Gastrocnemius medialis (tissue), 4 donors: ENCODE measurements at regions not wholly inside any gene's neighbourhood (a gene's known extent, or its start where the extent isn't known, plus 50 kb on each side); places are given as distances from the start of the nearest gene placed in this dataset.

ENCODE experiments used
- ATAC-seq, 2 donors: fragments of 150-250 bp; one replicate each; pipeline ENCODE4 v1.9.1; 2016
- DNase-seq, 2 donors: peaks; one replicate each; pipeline ENCODE4 v3.0.0-alpha.2; 2019
- H3K27ac ChIP-seq, 4 donors: fragments of 200-600 bp; sonication (generic); 1 replicate in 1 of 4; 2 replicates in 3 of 4; pipeline ENCODE4 v1.5.1; 2016 to 2018; ENCODE audit warnings: mild to moderate bottlenecking in 2 of 4, moderate library complexity in 1 of 4
- H3K27me3 ChIP-seq, 3 donors: fragments of 200-600 bp; sonication (generic) in 2 of 3; 1 replicate in 1 of 3; 2 replicates in 2 of 3; pipeline versions ENCODE4 v1.5.1 to v1.6.0; 2016 to 2019; ENCODE audit warnings: mild to moderate bottlenecking in 1 of 3, moderate library complexity in 1 of 3
- H3K36me3 ChIP-seq, 2 donors: fragments of 200-600 bp; sonication (generic) in 1 of 2; one replicate each; pipeline ENCODE4 v1.5.1; 2017 to 2018
- H3K4me1 ChIP-seq, 2 donors: fragments of 200-600 bp; sonication (generic) in 1 of 2; one replicate each; pipeline ENCODE4 v1.5.1; 2016 to 2017; ENCODE audit warnings: mild to moderate bottlenecking in 2 of 2
- H3K4me3 ChIP-seq, 4 donors: fragments of 200-600 bp; sonication (generic) in 3 of 4; 1 replicate in 1 of 4; 2 replicates in 3 of 4; pipeline ENCODE4 v1.5.1; 2016 to 2019; ENCODE audit warnings: mild to moderate bottlenecking in 2 of 4
- H3K9me3 ChIP-seq, 3 donors: fragments of 200-600 bp; sonication (generic) in 2 of 3; 1 replicate in 1 of 3; 2 replicates in 2 of 3; pipeline ENCODE4 v1.5.1; 2016 to 2019
- CTCF ChIP-seq, 5 experiments: fragments of 450-650 bp in 3 of 5; fragments of 200-600 bp in 2 of 5; sonication (generic) in 2 of 5; IDR thresholded peaks in 4 of 5; conservative IDR thresholded peaks in 1 of 5; 1 replicate in 4 of 5; 2 replicates in 1 of 5; pipeline ENCODE4 v1.5.1; 2016 to 2019; ENCODE audit warnings: antibody characterized with exemption in 5 of 5, mild to moderate bottlenecking in 3 of 5, moderate library complexity in 3 of 5
- POLR2A ChIP-seq, 2 donors: fragments of 450-650 bp; IDR thresholded peaks; one replicate each; pipeline ENCODE4 v1.6.1; 2017; ENCODE audit warnings: antibody characterized with exemption in 2 of 2, mild to moderate bottlenecking in 2 of 2, moderate library complexity in 2 of 2
- in situ Hi-C, 4 donors: fragments of 200-750 bp; cut with MboI; loops; one replicate each; pipeline versions ENCODE4 v1.15.0 to v1.8.0; 2017; ENCODE audit warnings: low sequenced_read_pairs in 4 of 4
- intact Hi-C: fragments of 100-400 bp; cut with DNase I; formaldehyde crosslinking; loops from one replicate; pipeline ENCODE4 v1.15.1; 2023; ENCODE audit warnings: low total_unique reads

GRCh38 chr18:9025091-9025838, 77.2 kb upstream of the NDUFV2 start:
- intact Hi-C loops (no loop called here), in situ Hi-C loops (no loop called here)
- DNase-seq (no peak), ATAC-seq (no peak)
- no peak for TF ChIP-seq POLR2A (IDR thresholded peaks at IDR 0.05)
- TF ChIP-seq CTCF (IDR thresholded peaks at IDR 0.05 in 4 of 5, conservative IDR thresholded peaks at IDR 0.05 in 1 of 5): no peak
- no peaks in the 10 kb centered on the region for H3K36me3 ChIP-seq
- no peak overlapping the region for H3K27ac ChIP-seq
- no peaks in the 10 kb centered on the region for H3K27me3 ChIP-seq
- no peaks in the 10 kb centered on the region for H3K4me1 ChIP-seq
- no peak overlapping the region for H3K4me3 ChIP-seq
- no peaks in the 10 kb centered on the region for H3K9me3 ChIP-seq

GRCh38 chr18:9029131-9029530, 73.4 kb upstream of the NDUFV2 start:
- H3K4me3 ChIP-seq: no peak overlapping the region
- no peak overlapping the region for H3K27ac ChIP-seq
- TF ChIP-seq POLR2A (IDR thresholded peaks at IDR 0.05): no peak
- TF ChIP-seq CTCF (IDR thresholded peaks at IDR 0.05 in 4 of 5, conservative IDR thresholded peaks at IDR 0.05 in 1 of 5): no peak
- no peaks in the 10 kb centered on the region for H3K27me3 ChIP-seq
- in situ Hi-C loops (no loop called here), intact Hi-C loops (no loop called here)
- no peaks in the 10 kb centered on the region for H3K36me3 ChIP-seq
- ATAC-seq (no peak), DNase-seq (no peak)
- no peaks in the 10 kb centered on the region for H3K9me3 ChIP-seq
- no peaks in the 10 kb centered on the region for H3K4me1 ChIP-seq

- Histone ChIP-seq H3K27ac (no peak overlapping the region), H3K27me3 (no peaks in the 10 kb centered on the region), H3K9me3 (no peaks in the 10 kb centered on the region), H3K4me3 (no peak overlapping the region), H3K4me1 (no peaks in the 10 kb centered on the region), H3K36me3 (no peaks in the 10 kb centered on the region)
- in situ Hi-C loops (no loop called here), intact Hi-C loops (no loop called here)
- DNase-seq (no peak), ATAC-seq (no peak)
- TF ChIP-seq POLR2A (IDR thresholded peaks at IDR 0.05) (no peak), CTCF (IDR thresholded peaks at IDR 0.05 in 4 of 5, conservative IDR thresholded peaks at IDR 0.05 in 1 of 5) (no peak)
Measured at GRCh38 chr18:9032519-9032918, 70.0 kb upstream of the NDUFV2 start.

GRCh38 chr18:9038277-9038871, 64.1 kb upstream of the NDUFV2 start:
- H3K4me3 ChIP-seq: no peak overlapping the region
- H3K4me1 ChIP-seq: no peaks in the 10 kb centered on the region
- DNase-seq: no peak
- H3K27ac ChIP-seq: no peak overlapping the region
- no peaks in the 10 kb centered on the region for H3K36me3 ChIP-seq
- intact Hi-C loops (no loop called here), in situ Hi-C loops (no loop called here)
- H3K9me3 ChIP-seq: no peaks in the 10 kb centered on the region
- no peak for ATAC-seq
- no peaks in the 10 kb centered on the region for H3K27me3 ChIP-seq
- TF ChIP-seq CTCF (IDR thresholded peaks at IDR 0.05 in 4 of 5, conservative IDR thresholded peaks at IDR 0.05 in 1 of 5) (no peak), POLR2A (IDR thresholded peaks at IDR 0.05) (no peak)
